ENCODE measurements at regions not wholly inside any gene's neighbourhood (a gene's known extent, or its start where the extent isn't known, plus 50 kb on each side); places are given as distances from the start of the nearest gene placed in this dataset.
A peak's percentile ranks its signal among the peaks of the same experiment; 100 is the strongest.

DNA sequence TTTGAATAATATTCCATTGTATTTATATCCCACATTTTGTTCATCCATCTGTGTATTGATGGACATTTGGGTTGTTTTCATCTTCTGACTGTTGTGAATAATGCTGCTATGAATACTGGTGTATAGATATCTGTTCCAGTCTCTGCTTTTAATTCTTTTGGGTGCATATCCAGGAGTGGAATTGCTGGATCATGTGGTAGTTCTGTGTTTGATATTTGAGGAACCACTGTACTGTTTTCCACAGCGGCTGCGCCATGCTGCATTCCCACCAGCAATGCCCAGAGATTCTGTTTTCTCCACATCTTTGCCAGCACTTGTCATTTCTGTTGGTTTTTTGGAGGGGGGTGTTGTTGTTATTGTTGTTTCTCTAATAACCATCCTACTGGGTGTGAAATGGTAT, 131.6 kb upstream of the KIF26B start:
- DNase-seq = no peak
- H3K27ac ChIP-seq (ENCODE audit: low read depth, low read length) = no peak overlapping the region
- H3K18ac ChIP-seq (ENCODE audit: low read length) = no peak overlapping the region
- peaks cover 8% of the 10 kb centered on the region for H3K4me1 ChIP-seq (ENCODE audit: control insufficient read depth, low read depth, low read length)
- no peak overlapping the region for H3K23ac ChIP-seq (ENCODE audit: low read length)
- H3K27me3 ChIP-seq (ENCODE audit: insufficient read depth, low read length, poor library complexity) = no peaks in the 10 kb centered on the region
- no peaks in the 10 kb centered on the region for H3K36me3 ChIP-seq (ENCODE audit: control insufficient read depth, insufficient read depth, low read length)
- no peak overlapping the region for H4K5ac ChIP-seq (ENCODE audit: low read length)
- no peak overlapping the region for H3K4me3 ChIP-seq (ENCODE audit: low read length)
- no peaks in the 10 kb centered on the region for H3K79me1 ChIP-seq (ENCODE audit: low read length)
- no peaks in the 10 kb centered on the region for H3K79me2 ChIP-seq (ENCODE audit: control insufficient read depth, insufficient read depth, low read length)
- WGBS (ENCODE audit: extremely low coverage, insufficient coverage, low lambda C conversion rate) = no CpG with 5 or more reads among the region's 2 CpGs
- no peak overlapping the region for H3K4me2 ChIP-seq (ENCODE audit: low read length)
- no peak overlapping the region for H4K8ac ChIP-seq (ENCODE audit: low read depth, low read length)
- H2BK15ac ChIP-seq (replicated peaks; ENCODE audit: low read depth) = no peak overlapping the region
- H3K56ac ChIP-seq (ENCODE audit: low read length) = no peak overlapping the region
- H2BK120ac ChIP-seq (ENCODE audit: low read depth, low read length) = no peak overlapping the region
- no peak overlapping the region for H2AK5ac ChIP-seq (ENCODE audit: low read length)
- H2BK5ac ChIP-seq (ENCODE audit: low read length) = no peak overlapping the region
- H3K4ac ChIP-seq (ENCODE audit: low read depth, low read length) = no peak overlapping the region
- H3K9ac ChIP-seq (ENCODE audit: low read length) = no peak overlapping the region

- no peak overlapping the region for H3K4ac ChIP-seq (ENCODE audit: low read depth, low read length)
- no peak overlapping the region for H3K4me3 ChIP-seq (ENCODE audit: low read length)
- no peak overlapping the region for H3K27ac ChIP-seq (ENCODE audit: low read depth, low read length)
- H3K56ac ChIP-seq (ENCODE audit: low read length) = no peak overlapping the region
- WGBS (ENCODE audit: extremely low coverage, insufficient coverage, low lambda C conversion rate) = no CpG with 5 or more reads among the region's 6 CpGs
- H2BK5ac ChIP-seq (ENCODE audit: low read length) = no peak overlapping the region
- H2AK5ac ChIP-seq (ENCODE audit: low read length) = no peak overlapping the region
- H2BK15ac ChIP-seq (replicated peaks; ENCODE audit: low read depth) = no peak overlapping the region
- H4K5ac ChIP-seq (ENCODE audit: low read length) = no peak overlapping the region
- H3K27me3 ChIP-seq (ENCODE audit: insufficient read depth, low read length, poor library complexity) = no peaks in the 10 kb centered on the region
- no peaks in the 10 kb centered on the region for H3K36me3 ChIP-seq (ENCODE audit: control insufficient read depth, insufficient read depth, low read length)
- H3K4me2 ChIP-seq (ENCODE audit: low read length) = no peak overlapping the region
- no peak overlapping the region for H3K9ac ChIP-seq (ENCODE audit: low read length)
- H3K23ac ChIP-seq (ENCODE audit: low read length) = no peak overlapping the region
- peaks cover 7% of the 10 kb centered on the region for H3K4me1 ChIP-seq (ENCODE audit: control insufficient read depth, low read depth, low read length)
- no peak overlapping the region for H4K8ac ChIP-seq (ENCODE audit: low read depth, low read length)
- no peaks in the 10 kb centered on the region for H3K79me2 ChIP-seq (ENCODE audit: control insufficient read depth, insufficient read depth, low read length)
- no peaks in the 10 kb centered on the region for H3K79me1 ChIP-seq (ENCODE audit: low read length)
- H3K18ac ChIP-seq (ENCODE audit: low read length) = no peak overlapping the region
- no peak overlapping the region for H2BK120ac ChIP-seq (ENCODE audit: low read depth, low read length)
- DNase-seq = peak; percentile 26
These were observed 134.8 kb upstream of the KIF26B start for GRCh38 chr1:245019910-245020486.

DNA sequence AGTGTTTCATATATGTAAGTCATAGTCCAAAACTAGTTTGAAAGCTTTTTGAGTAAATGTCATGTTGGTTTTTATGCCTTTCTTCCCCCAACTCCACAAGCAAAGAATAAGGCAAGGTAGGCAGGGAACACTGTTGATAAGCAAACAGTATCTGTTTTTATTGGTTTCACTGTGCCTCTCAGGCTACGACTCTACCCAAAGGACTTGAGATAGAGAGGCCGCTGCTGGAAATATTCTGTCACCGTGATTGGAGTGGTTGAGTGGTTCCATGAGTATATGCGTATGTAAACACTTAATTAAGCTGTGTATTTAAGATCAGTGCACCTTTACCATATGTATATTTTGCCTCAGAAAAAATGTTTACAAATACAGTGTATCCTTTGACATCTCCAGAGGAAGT, 138.1 kb upstream of the KIF26B start:
- H2AK5ac ChIP-seq (ENCODE audit: low read length) = no peak overlapping the region
- no peak overlapping the region for H3K4me3 ChIP-seq (ENCODE audit: low read length)
- no CpG with 5 or more reads among the region's 4 CpGs for WGBS (ENCODE audit: extremely low coverage, insufficient coverage, low lambda C conversion rate)
- no peaks in the 10 kb centered on the region for H3K79me2 ChIP-seq (ENCODE audit: control insufficient read depth, insufficient read depth, low read length)
- H3K4me1 ChIP-seq (ENCODE audit: control insufficient read depth, low read depth, low read length) = peaks cover 7% of the 10 kb centered on the region
- no peak overlapping the region for H4K8ac ChIP-seq (ENCODE audit: low read depth, low read length)
- DNase-seq = no peak
- no peak overlapping the region for H2BK15ac ChIP-seq (replicated peaks; ENCODE audit: low read depth)
- H3K79me1 ChIP-seq (ENCODE audit: low read length) = no peaks in the 10 kb centered on the region
- no peak overlapping the region for H3K23ac ChIP-seq (ENCODE audit: low read length)
- no peak overlapping the region for H3K9ac ChIP-seq (ENCODE audit: low read length)
- no peak overlapping the region for H3K27ac ChIP-seq (ENCODE audit: low read depth, low read length)
- no peaks in the 10 kb centered on the region for H3K36me3 ChIP-seq (ENCODE audit: control insufficient read depth, insufficient read depth, low read length)
- no peaks in the 10 kb centered on the region for H3K27me3 ChIP-seq (ENCODE audit: insufficient read depth, low read length, poor library complexity)
- H3K4ac ChIP-seq (ENCODE audit: low read depth, low read length) = no peak overlapping the region
- H2BK120ac ChIP-seq (ENCODE audit: low read depth, low read length) = no peak overlapping the region
- no peak overlapping the region for H3K56ac ChIP-seq (ENCODE audit: low read length)
- H2BK5ac ChIP-seq (ENCODE audit: low read length) = no peak overlapping the region
- H4K5ac ChIP-seq (ENCODE audit: low read length) = no peak overlapping the region
- no peak overlapping the region for H3K18ac ChIP-seq (ENCODE audit: low read length)
- H3K4me2 ChIP-seq (ENCODE audit: low read length) = no peak overlapping the region

DNA sequence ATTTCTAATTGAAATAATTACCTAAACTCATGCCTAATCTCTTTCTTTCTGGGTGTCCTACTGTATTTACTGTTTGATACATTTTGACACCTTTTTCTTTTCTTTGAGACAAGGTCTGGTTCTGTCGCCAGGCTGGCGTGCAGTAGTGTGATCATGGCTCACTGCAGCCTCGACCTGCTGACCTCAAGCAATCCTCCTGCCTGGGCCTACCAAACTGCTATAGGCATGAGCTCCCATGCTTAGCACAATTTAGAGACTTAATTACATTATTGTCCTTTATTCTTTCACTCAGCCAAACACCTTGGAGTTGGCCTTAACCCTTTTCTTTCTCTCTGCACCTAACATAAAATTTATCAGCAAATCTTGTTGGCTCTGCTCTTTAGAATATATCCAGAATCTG, 139.8 kb upstream of the KIF26B start:
- Histone ChIP-seq H2BK15ac (replicated peaks; ENCODE audit: low read depth) (no peak overlapping the region), H4K5ac (ENCODE audit: low read length) (no peak overlapping the region), H3K36me3 (ENCODE audit: control insufficient read depth, insufficient read depth, low read length) (no peaks in the 10 kb centered on the region), H3K56ac (ENCODE audit: low read length) (no peak overlapping the region), H3K79me2 (ENCODE audit: control insufficient read depth, insufficient read depth, low read length) (no peaks in the 10 kb centered on the region), H3K9ac (ENCODE audit: low read length) (no peak overlapping the region), H2BK120ac (ENCODE audit: low read depth, low read length) (no peak overlapping the region), H3K4me1 (ENCODE audit: control insufficient read depth, low read depth, low read length) (peaks cover 7% of the 10 kb centered on the region), H3K4ac (ENCODE audit: low read depth, low read length) (no peak overlapping the region), H3K18ac (ENCODE audit: low read length) (no peak overlapping the region), H3K27me3 (ENCODE audit: insufficient read depth, low read length, poor library complexity) (no peaks in the 10 kb centered on the region), H2BK5ac (ENCODE audit: low read length) (no peak overlapping the region), H4K8ac (ENCODE audit: low read depth, low read length) (no peak overlapping the region), H3K4me3 (ENCODE audit: low read length) (no peak overlapping the region), H3K27ac (ENCODE audit: low read depth, low read length) (no peak overlapping the region), H3K23ac (ENCODE audit: low read length) (no peak overlapping the region), H3K79me1 (ENCODE audit: low read length) (no peaks in the 10 kb centered on the region), H2AK5ac (ENCODE audit: low read length) (no peak overlapping the region), H3K4me2 (ENCODE audit: low read length) (no peak overlapping the region)
- no CpG with 5 or more reads among the region's 3 CpGs for WGBS (ENCODE audit: extremely low coverage, insufficient coverage, low lambda C conversion rate)
- no peak for DNase-seq

DNA sequence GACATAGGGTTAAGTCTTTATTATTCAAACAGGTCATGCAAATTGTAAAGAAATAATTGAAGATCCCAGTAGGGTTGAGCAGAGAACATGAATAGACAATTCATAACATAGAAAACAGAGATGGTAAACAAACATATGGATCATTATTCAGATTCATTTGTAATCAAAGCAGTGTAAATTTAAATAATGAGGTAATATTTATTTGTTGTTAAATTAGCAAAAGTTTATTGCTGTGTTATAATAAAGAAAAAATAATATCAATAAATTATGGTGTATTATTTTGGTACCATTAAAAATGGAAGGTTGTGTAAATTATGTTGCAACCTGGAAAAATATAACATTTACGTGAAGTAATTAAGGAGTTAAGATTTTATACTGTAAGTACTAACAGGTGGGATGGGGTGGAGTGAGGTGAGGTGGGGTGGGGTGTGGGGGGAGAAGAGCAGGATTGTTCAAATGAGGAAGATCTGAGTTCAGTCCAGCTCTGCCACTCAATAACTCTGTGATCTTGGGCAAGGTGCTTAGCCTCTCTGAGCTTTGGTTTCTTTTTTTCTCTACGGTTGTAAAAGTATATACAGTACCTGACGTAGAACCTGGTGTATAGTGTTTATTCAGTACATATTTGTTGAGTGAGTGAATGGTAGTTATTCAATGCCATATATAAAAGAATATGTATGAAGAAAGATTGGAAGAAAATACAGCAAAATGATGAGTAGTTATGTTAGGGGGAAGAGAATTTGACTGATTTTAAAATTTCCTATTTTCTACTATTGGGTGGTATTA, 140.3 kb upstream of the KIF26B start:
- Histone ChIP-seq H3K4me1 (ENCODE audit: control insufficient read depth, low read depth, low read length) (peaks cover 7% of the 10 kb centered on the region), H3K27ac (ENCODE audit: low read depth, low read length) (no peak overlapping the region), H2AK5ac (ENCODE audit: low read length) (no peak overlapping the region), H2BK15ac (replicated peaks; ENCODE audit: low read depth) (no peak overlapping the region), H3K36me3 (ENCODE audit: control insufficient read depth, insufficient read depth, low read length) (no peaks in the 10 kb centered on the region), H3K27me3 (ENCODE audit: insufficient read depth, low read length, poor library complexity) (no peaks in the 10 kb centered on the region), H3K4ac (ENCODE audit: low read depth, low read length) (no peak overlapping the region), H3K18ac (ENCODE audit: low read length) (no peak overlapping the region), H4K8ac (ENCODE audit: low read depth, low read length) (no peak overlapping the region), H4K5ac (ENCODE audit: low read length) (no peak overlapping the region), H3K9ac (ENCODE audit: low read length) (no peak overlapping the region), H3K23ac (ENCODE audit: low read length) (no peak overlapping the region), H2BK120ac (ENCODE audit: low read depth, low read length) (no peak overlapping the region), H3K79me2 (ENCODE audit: control insufficient read depth, insufficient read depth, low read length) (no peaks in the 10 kb centered on the region), H3K4me2 (ENCODE audit: low read length) (no peak overlapping the region), H3K79me1 (ENCODE audit: low read length) (no peaks in the 10 kb centered on the region), H3K4me3 (ENCODE audit: low read length) (no peak overlapping the region), H2BK5ac (ENCODE audit: low read length) (no peak overlapping the region), H3K56ac (ENCODE audit: low read length) (no peak overlapping the region)
- no peak for DNase-seq
- WGBS (ENCODE audit: extremely low coverage, insufficient coverage, low lambda C conversion rate) = 100% methylated on average over 1 of the region's 3 CpGs

Measured in mesendoderm (in vitro differentiated cells).